NCI-H1694 treated with DMSO at 0.1 percent for 48 hours (cell line): ENCODE measurements at regions not wholly inside any gene's neighbourhood (a gene's known extent, or its start where the extent isn't known, plus 50 kb on each side); places are given as distances from the start of the nearest gene placed in this dataset.

Experiments used
- DNase-seq: peaks from one replicate; lab custom pipeline; 2025; lab: John Stamatoyannopoulos, UW

DNA sequence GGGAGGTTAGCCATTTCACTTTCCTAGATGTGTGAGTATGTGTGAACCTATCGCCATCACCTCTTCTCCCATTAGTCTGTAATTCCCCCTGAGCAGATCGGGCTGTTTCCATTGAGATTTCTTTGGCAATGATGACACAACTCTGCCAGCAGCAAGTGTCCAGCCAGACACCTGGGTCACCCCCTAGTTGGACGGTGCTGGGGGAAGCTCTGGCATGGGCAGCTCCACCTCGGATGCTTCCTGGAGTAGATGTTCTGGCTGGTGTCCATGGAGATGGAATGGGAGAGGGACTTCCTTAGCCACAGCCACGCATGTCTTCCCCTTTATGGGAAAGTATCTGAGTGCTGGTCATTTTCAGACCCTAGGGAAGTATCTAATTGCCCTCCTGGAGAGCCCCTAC is 247.9 kb upstream of the RPL38 start:
- no peak for DNase-seq

DNA sequence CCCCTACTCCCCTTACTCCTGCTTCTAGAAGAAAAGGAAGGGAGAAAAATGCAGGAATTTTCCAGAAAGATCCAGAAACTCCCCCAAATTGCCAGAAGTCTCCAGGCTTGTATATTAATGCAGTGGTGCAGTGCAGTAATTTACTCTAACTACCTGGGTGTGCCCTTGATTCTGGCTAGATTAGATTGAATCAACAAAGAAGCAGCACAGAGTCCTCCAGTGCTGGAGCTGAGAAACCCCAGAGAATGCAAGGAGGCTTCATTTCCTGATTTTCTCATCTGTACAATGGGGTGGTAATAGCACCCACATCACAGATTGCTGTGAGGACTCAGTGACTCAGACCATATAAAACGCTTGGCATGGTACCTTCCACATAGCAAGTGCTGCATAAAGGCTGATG is 247.3 kb upstream of the RPL38 start:
- DNase-seq, result no peak

DNA sequence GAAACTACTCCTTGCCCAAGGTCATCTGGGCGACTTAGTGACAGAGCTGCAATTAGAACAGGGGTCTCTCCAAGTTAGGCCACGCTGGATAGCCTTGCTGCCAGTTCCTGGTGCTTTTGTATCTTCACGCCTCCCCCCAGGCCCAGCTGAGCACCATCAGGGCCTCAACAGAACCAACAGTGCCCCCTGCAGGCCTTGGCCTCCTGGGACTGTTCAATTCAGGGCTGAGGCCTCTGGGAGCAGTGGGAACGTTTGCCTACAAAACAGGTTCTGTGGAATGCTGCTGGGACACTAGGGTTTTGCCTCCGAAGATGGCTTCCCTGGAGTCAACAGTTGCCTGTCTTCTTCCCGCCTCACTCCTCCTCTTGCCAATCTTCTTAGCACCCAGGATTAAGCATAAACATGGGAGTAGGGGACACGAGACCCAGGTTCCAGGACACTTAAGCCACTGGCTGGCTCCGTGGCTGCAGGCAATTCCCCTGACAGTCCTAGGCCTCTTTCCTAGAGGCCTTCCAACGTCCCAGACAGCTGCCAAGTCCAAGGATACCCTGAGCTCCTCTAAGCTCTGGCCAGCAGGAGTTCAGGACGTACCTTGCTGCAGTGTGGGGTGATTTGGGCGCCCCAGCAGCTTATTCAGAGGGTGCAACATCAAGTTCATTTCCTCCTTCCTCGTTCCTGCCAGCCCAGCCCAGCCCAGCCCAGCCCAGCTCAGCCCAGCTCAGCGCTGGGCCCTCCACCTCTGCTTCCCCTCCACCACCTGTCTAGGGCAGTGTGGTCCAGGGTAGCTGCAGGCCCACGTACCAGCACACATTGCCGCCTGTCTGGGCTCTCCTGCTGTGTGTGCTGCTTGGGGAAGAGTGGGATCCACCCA is 246.6 kb upstream of the RPL38 start:
- DNase-seq, result peak; percentile 69

DNA sequence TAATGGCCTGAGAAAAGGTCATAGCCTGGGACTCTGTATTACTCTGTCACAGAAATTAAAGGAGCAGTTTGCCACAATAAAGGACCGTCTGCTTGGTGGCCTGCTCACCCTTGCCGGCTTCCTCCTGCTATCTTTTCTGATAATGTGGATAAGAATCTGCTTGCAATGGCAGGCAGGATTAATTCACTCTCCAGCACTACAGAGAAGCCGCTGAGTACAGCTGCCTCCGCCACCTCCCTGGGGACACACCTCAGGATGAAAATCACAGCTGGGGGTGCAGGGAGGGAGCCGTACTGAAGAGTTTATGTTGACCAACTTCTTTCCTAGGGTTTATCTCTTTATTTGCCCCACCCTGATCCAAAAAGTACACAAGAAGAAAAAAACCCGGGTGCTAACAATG is 245.9 kb upstream of the RPL38 start:
- DNase-seq, result no peak

DNA sequence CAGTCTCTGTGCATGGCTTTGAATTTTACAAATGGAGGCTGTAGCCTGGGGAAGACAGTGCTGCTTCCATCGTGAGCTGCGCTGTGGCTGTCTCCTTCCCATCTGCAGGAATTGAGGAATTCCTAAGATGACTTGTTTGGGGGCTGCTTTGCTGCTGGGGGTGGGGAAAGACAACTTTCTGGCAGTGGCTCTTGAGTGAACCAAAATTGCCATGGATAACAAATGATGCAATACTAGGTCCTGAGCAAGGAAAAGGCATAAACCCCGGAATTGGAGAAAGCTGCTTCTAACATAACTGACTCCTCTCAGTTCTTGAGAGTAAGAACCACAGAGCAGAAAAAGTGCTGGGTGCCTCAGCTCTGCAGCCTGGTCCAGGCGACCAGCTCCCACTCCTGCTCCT is 245.0 kb upstream of the RPL38 start:
- DNase-seq, result no peak

DNA sequence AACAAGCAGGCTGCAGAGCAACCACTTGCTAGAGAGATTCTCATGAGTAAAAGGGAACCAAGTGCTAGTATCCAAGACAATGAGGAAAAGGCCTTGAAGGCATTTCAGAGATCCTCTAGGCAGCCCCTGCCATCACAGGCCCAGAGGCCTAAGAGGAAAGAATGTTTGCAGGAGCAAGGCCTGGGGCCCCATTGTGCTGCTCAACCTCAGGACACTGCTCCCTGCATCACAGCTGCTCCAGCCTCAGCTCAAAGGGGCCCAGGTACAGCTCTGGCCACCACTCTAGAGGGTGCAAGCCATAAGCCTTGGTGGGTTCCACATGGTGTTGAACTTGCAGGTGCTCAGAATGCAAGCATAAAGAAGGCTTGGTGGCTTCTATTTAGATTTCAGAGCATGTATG is 243.0 kb upstream of the RPL38 start:
- no peak for DNase-seq

DNA sequence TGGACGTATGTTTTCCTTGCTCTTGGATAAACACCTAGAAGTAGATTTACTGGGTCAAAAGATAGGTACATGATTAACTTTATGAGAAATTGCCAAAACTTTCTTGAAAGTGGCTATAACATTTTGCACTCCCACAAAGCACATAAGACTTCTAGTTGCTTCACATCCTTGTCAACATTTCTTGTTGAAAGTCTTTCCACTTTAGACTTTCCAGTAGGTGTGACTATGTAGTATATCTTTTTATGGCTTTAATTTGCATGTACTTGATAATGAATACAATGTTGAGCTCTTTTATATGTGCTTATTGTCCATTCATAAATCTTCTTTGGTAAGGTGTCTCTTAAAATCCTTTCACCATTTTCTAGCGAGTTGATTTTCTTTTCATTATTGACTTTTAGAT is 241.2 kb upstream of the RPL38 start:
- no peak for DNase-seq

DNA sequence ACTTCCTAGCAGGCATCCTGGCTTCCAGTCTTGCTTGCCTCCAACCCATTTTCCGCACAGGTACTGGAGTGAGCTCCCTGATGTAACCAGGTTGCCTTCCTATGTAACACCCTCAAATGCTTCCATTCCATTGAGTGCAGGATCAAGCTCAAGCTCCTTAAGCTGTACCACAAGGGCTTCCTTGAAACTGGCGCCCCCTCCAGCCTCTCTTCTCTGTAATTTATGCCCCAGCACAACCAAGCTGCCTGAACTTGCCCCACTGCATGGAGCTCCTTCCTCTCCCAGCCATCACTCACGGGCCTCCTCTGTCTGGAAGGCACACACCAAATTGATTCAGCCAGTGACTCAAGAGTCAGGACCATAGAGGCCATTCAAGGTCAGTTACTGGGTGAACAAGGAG is 234.8 kb upstream of the RPL38 start:
- no peak for DNase-seq

DNA sequence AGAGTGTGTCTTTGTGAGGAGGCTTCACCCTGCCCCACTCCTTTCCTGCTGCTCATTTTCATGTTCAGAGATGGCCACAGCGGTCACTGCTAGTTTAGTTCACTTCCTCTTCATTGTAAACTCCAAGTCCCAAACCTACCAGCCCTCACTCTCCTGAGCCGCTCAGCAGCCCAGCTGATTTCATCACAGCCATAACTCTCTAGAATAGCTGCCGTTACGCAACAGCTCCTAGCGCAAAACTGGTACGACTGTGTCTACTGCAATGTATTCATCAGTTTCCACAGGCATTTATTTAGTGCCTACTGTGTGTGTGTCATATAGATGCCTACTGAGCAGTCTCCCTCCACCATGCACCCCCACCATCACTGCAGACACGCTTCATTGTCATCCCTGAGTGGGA is 233.5 kb upstream of the RPL38 start:
- peak; percentile 14 for DNase-seq

DNA sequence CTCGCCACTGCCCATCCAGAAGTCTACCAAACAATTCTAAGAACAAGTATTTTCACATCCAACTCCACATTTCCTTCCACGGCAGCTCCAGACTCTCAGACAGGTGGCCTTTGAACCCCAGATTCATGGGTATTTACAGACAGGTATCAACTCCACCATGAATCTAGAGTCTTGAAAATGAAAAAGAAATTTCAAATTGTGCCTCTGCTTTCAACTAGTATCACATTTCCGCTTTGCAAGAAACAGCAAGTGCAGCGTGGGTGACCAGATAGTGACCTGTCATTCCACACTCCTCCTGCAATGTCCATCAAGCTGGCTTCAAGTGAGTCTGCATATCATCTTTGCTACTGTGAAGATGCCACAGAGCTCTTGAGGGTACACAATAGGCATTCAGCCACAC is 232.4 kb upstream of the RPL38 start:
- no peak for DNase-seq

DNA sequence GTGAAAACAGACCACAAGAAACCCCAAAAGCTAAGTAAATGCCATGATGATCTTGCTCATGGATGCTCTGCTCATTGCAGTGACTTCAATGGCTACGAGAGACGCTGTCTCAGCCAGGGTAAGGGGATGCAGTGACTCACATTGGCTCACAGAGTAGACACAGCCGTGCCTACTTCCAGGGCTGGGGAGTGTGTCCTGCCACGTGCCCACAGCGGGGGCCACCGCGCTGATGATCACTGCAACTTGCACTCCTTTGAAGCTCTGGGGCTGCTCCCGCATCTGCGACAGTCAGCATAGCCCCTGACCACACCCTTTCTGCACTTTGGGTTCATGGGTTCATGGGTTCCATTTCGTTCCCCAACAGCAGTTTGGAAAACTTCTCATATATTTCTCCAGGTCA is 231.4 kb upstream of the RPL38 start:
- no peak for DNase-seq

DNA sequence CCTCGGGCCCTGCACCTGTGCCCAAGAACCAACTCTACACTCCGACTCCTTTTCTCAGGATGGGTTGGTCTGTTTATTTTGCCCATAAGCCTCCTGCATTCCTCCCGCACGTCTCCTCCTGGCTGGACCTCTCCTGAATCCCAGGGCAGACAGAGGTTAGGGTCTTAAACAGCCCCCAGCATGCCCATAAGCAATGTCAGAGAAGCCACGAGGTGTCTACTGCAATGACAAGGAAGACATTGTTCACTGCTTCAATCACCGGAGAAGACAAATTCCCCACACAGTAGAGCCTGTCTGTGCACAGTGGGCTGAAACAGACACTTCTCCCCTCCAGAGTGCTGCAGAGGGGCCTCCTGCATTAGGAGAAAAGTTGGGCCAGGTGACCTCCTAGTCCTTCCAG is 230.6 kb upstream of the RPL38 start:
- no peak for DNase-seq

DNA sequence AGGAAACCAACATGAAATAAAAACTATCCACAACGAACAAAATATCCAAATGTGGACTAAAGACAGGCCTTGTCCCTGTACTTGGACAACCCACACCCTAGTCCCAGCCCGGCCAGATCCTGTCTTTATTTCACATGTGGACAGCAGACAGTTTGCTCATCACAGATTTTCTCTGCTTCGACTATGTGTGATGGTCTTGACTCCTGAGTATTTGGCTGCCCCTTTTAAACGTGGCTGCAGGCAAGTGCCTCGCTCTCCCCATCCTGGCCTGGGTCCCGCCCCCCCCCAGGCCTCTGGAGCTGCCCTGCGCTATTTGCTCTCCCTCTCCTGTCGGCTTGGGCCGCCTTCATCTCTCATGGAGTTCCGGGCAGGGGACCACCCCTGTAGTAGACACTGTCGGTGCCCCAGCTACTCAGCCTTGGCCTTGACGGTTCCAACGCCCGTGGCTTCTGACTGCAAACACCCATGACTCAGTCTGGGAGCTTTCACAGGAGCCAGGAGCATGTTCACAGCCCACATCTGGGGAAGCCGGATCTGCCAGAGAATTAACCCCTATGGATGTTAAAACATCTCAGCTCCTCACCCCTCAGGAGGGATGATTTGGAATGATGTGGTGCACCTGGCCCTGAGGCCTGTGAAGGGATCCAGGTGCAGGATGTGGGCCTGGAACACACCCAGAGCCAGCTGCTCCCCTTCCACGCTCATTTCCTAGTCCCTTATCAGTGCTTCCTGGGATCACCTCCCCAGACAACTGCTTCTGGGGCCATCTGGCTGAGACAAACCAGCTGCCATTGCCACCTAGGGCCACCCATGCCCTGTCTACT is 229.7 kb upstream of the RPL38 start:
- no peak for DNase-seq

DNA sequence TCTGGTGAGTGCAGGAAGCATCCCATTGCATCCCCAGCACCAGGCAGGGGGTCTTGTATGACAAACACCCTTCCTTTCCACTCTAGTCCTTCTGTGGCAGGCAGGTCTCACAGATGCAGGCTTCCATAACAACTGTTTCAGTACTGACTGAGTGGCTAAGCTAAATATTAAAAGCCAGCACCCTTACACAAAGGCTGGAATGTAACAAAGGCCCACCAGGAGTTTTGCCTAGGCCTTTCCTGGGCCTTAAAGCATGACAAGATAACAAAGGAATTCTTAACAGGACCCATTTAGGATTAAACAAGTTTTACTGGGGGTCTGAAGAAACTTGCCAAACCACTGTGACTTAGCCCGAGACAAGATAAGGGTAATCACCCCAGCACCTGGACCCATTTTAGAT is 228.9 kb upstream of the RPL38 start:
- no peak for DNase-seq

DNA sequence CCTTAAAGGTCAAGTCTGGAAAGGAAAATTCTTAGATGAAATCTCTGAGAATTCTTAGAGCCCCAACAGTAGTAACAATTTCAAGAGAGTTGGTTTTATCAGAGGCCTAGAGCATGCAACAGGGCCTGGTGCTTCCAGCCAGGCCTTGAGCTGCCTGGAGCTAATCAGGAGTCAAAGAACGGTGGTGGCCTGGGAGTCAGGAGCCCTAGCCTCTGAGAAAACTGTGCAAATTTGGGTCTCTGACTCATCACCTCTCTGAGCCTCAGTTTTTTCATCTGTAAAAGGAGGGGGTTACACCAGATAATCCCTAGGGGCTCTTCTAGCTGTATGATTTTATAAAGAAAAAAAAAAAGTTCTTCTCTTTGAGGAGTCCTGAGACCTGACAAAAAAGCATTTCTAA is 227.3 kb upstream of the RPL38 start:
- no peak for DNase-seq

DNA sequence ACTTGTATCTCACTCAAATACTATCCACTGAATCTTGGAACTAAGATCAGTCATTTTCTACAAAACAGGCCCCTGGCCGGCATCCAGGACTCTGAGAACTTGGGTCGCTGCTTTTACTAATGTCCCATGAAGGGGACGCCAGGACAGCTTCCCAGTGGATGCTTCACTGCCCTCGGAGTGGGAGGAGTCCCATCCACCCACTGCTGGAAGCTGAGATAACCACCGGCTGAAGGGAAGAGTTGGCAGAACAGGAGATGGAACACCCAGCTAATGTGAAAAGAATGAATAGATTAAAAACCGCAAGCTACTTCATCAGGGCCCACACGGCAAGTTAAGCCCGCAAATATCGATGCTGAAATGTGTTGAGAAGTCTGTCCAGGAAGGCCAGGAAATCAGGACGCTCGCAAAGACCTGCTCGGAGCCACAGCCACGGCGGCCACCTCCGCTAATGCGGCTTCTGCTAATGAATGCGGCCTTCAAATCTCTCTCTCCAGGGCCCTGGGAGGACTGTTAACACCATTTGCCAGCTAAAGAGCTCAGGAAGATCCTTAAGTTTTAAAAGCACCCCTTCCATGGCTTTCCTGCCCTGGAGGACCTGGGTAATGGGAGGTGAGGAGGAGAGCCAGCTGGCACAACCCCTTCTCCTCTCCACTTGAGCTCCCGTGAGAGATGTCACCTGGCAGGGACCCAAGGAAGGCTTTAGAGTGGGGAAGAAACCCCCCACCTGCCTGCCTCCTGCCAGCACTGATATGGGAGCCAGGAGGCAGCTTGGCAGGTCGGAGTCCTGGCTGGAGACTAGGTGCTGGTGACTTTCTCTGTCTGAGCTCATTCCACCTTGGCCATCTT is 226.6 kb upstream of the RPL38 start:
- DNase-seq, result peak; percentile 24

DNA sequence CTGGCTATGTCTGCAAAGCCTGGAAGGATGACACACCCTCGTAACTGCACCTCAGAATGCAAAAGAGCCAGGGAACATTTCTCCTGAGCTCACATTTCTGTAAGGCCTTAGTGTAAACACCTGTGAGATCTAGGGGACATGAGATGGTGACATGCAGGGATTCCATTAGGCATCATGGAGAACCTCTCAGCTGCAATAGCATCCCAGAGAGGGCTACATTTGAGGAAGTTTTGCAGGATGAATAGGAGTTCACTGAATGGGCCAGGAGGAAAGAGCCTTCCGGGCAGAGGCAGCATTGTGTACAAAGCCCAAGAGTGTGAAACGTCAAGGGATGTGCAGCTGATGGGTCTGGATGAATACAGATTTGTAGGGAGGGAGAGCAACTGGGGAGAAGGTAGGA is 223.0 kb upstream of the RPL38 start:
- no peak for DNase-seq

DNA sequence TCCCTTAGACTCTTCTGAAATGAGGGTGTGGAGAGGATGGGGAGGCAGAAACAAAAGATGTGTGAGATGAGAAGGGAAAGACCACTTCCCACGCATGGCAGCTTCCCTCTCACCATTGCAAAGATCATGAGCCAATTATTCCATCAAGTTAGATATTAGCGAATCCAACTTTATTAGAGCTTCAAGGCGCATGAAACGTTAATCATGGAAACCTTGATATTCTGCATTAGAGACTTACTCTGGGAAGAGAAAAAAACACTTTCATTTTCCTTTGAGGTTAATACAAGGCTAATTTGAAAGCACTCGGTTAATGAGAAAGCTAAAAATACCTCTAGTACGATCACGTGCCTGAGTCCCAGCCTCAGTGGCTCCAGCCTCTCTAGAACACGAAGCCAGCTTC is 220.6 kb upstream of the RPL38 start:
- DNase-seq, result no peak

DNA sequence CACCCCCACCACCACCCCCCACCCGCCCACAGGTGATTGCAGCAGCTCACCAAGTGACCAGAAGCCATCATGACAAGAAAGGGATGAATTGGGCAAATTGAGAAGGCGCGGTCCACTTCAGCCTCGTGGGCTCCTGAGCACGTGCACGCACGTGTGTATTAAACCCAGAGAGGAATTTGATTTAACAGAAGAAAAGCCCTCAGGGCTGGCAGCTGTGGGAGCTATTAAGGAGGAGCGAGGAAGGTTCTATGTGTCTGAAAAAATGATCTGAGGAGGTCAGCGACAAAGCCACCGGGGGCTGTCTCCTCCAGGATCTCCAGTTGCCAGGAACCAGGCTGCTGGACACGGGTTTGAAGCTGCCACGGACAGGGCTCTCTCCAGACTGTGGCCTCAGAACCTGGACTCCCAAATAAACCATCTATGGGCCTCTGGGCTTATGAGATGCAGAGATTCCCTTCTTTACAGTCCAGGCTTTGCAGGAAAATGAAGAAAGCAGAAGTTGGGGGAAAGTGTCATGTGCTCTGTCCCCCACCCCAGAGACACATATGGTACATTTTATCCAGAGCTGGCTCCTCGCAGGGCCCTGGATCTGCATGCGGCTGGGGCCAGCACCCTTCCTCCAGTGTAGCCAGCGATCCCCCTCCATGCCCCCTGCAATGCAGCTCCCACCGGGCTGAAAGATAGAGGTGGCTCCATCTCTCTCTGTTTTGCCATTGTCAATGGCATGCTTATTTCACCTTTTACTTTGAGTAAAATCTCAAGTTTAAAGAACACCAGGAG is 219.7 kb upstream of the RPL38 start:
- DNase-seq, result no peak

DNA sequence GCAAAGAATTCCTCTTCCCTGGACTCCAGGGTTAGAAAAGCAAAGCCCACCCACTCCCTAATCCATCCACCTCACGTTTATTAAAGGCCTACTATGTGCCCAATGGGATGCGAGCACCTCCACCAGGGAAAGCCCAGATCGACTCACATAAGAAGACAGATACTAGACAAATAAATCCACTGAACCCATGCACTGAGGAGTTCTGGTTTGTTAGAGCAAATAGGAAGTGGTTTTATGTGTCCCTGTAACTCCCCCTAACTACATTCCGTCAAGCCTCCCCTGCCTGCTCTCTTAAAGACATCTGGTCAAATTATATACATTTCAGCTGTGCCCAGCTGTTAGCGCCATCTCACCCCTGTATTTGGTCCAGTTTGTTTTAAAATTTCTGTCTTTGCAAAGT is 218.5 kb upstream of the RPL38 start:
- no peak for DNase-seq

DNA sequence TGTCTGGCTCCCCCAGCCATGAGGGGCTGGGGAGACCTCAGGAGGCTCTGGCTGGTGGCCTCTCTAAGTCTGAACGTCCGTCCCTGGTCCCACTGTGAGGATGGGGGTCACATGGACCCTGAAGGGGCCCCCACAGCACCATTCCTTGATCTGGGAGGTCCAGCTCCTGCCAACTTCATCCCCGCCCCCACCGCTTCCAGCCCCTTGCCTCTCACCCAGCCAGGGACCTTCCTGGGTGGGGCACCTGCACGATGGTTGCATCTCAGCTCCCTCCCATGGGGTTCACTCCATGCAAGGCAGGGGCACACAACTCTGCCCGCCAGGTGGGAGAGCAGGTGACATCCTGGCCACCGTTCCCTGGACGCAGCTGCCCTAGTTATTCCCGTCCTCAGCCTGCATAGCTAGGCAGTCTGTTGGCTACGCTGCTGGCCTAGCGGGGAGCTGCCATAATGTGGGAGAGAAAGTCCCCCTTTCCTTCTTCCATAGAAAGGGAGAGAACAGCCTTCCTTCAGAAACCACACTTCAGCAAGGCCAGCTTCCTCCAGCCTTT is 217.9 kb upstream of the RPL38 start:
- no peak for DNase-seq
